ENCODE measurements at regions not wholly inside any gene's neighbourhood (a gene's known extent, or its start where the extent isn't known, plus 50 kb on each side); places are given as distances from the start of the nearest gene placed in this dataset.
"Not testable (repeated sequence)": the region's sequence is repeated elsewhere in the genome, so short reads cannot be mapped to it uniquely, and the experiment has no call there.

DNA sequence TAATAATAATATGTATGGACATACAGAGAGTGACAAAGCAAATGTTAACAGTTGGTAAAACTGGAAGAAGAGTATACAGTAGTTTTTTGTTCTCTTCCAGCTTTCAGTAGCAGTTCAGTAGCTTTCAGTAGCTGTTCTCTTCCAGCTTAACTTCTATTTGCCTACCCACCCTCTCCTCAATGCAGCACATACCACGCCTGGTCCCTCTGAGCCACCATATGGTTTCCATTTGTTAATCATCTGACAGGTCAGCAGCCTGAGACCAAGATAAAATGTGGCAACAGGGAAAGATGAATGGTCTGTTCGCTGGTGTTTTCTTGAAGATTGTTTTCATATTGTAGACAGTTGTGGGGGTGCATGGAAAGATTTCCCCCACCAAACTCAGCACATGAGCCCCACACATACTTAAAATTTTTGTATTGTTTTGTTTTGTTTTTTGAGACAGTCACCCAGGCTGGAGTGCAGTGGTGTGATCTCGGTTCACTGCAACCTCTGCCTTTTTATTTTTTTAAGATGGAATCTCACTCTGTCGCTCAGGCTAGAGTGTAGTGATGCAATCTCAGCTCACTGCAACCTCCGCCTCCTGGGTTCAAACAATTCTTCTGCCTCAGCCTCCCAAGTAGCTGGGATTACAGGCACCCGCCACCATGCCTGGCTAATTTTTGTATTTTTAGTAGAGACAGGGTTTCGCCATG, 56.8 kb downstream of the ATP6V0E2 start:
- not testable (repeated sequence) for DNase-seq (ENCODE audit: low read depth)

GRCh38 chr7:149933776-149934175, 60.0 kb downstream of the ATP6V0E2 start:
- not testable (repeated sequence) for DNase-seq (ENCODE audit: low read depth); H3K4me3 ChIP-seq (ENCODE audit: low read length)

More for the DNA sequence above, 56.8 kb downstream of the ATP6V0E2 start:
- not testable (repeated sequence) for H3K4me3 ChIP-seq (ENCODE audit: low read length)

- DNase-seq (ENCODE audit: low read depth); H3K4me3 ChIP-seq (ENCODE audit: low read length): not testable (repeated sequence)
These were observed 73.6 kb downstream of the ATP6V0E2 start for GRCh38 chr7:149947346-149947745.

DNA sequence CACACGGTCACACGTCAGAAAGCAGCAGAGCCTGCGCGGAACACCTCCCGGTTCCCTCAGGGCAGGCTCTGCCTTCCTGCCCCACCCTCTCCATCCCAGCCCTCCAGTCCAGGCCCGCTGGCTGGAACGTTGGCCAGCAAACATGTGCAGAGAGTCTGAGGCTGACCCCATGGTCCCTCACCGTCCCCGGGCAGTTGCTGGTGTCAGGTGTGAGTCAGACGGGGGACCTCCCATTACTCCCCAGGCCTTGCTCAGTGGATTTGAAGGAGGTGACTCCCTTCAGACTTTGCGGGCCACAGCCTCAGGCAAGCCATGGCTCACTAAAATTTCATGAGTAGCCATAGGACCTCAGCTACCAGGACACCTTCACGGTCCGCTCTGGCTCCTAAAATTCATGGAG, 74.7 kb downstream of the ATP6V0E2 start:
- DNase-seq (ENCODE audit: low read depth); H3K4me3 ChIP-seq (ENCODE audit: low read length): not testable (repeated sequence)

- H3K4me3 ChIP-seq (ENCODE audit: low read length); DNase-seq (ENCODE audit: low read depth): not testable (repeated sequence)
These were observed 76.3 kb downstream of the ATP6V0E2 start for GRCh38 chr7:149949863-149950577.

- DNase-seq (ENCODE audit: low read depth); H3K4me3 ChIP-seq (ENCODE audit: low read length): not testable (repeated sequence)
These were observed 76.8 kb downstream of the ATP6V0E2 start for GRCh38 chr7:149950578-149950924.

- not testable (repeated sequence) for DNase-seq (ENCODE audit: low read depth); H3K4me3 ChIP-seq (ENCODE audit: low read length)
These were observed 77.8 kb downstream of the ATP6V0E2 start for GRCh38 chr7:149951579-149951978.

DNA sequence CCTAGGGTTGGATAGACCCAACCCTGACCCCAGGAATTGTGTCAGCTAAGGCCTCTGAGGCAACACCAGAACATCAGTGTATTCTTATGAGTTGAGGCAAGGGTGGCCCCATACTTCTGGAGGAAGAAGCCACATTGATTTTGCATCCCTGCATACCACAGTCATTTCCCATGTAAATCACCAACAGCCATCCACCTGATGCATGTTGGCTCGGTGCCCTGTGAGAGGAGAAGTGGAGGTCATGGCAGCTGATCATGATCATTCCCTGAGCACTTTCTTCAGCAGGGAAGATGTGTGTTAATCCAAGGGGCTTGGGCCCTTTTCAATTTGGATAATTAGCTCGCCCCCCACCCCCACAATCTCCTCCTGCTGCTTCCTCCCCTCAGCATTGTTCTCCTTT, 85.1 kb downstream of the ATP6V0E2 start:
- not testable (repeated sequence) for DNase-seq (ENCODE audit: low read depth); H3K4me3 ChIP-seq (ENCODE audit: low read length)

- not testable (repeated sequence) for DNase-seq (ENCODE audit: low read depth)
These were observed 87.1 kb downstream of the ATP6V0E2 start for GRCh38 chr7:149960863-149961262.

DNA sequence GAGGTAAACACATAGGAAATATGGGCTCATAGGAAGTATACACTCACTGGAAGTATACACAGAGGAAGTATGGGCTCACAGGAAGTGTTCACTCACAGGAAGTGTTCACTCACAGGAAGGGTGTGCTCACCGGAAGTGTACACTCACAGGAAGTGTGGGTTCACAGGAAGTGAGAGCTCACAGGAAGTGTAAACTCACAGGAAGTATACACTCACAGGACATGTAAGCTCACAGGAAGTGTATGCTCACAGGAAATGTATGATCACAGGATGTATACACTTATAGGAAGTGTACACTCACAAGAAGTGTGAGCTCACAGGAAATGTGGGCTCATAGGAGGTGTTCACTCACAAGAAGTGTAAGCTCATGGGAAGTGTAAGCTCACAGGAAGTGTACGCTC, 88.1 kb downstream of the ATP6V0E2 start:
- DNase-seq (ENCODE audit: low read depth); H3K4me3 ChIP-seq (ENCODE audit: low read length): not testable (repeated sequence)

More at GRCh38 chr7:149960863-149961262, 87.1 kb downstream of the ATP6V0E2 start:
- not testable (repeated sequence) for H3K4me3 ChIP-seq (ENCODE audit: low read length)

- H3K4me3 ChIP-seq (ENCODE audit: low read length); DNase-seq (ENCODE audit: low read depth): not testable (repeated sequence)
These were observed 89.0 kb downstream of the ATP6V0E2 start for GRCh38 chr7:149962685-149963319.

- H3K4me3 ChIP-seq (ENCODE audit: low read length): not testable (repeated sequence)
These were observed 90.2 kb downstream of the ATP6V0E2 start for GRCh38 chr7:149963985-149964384.

GRCh38 chr7:149966444-149966843, 92.7 kb downstream of the ATP6V0E2 start:
- not testable (repeated sequence) for H3K4me3 ChIP-seq (ENCODE audit: low read length); DNase-seq (ENCODE audit: low read depth)

More at GRCh38 chr7:149963985-149964384, 90.2 kb downstream of the ATP6V0E2 start:
- not testable (repeated sequence) for DNase-seq (ENCODE audit: low read depth)

DNA sequence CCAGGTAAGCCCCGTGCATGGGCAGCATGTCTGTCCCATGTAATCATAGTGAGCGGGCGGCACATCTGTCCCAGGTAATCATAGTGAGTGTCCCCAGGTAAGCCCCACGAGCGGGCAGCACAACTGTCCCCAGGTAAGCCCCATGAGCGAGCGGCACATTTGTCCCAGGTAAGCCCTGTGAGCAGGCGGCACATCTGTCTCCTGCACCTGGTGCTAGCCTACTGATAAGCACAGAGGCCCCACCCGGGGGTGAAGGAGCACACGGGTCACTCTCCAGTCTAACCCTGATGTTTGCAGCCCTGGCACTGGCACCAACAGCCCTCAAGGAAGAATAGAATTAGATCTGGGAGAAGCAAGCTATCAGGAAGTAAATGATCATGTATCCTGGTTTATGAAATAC, 99.2 kb downstream of the ATP6V0E2 start:
- not testable (repeated sequence) for DNase-seq (ENCODE audit: low read depth); H3K4me3 ChIP-seq (ENCODE audit: low read length)

DNA sequence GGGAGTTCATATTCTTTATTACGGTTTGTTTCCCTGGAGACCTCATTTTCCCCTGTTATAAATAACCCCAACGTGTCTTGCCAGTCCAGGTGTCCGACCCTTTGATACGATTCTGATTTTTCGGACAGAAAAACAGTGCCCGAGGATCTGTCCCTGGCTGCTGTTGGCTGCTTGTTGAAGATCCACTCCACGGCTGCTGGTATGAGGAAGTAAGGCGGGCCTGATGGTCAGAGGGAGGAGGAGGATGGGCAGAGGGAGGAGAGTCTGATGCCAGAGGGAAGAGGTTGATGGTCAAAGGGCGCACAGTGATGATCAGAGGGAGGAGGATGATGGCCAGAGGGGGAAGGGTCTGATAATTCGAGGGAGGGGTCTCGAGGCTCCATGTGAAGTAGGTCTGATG, 99.9 kb downstream of the ATP6V0E2 start:
- not testable (repeated sequence) for H3K4me3 ChIP-seq (ENCODE audit: low read length); DNase-seq (ENCODE audit: low read depth)

GRCh38 chr7:149975608-149976007, 101.8 kb downstream of the ATP6V0E2 start:
- H3K4me3 ChIP-seq (ENCODE audit: low read length); DNase-seq (ENCODE audit: low read depth): not testable (repeated sequence)

DNA sequence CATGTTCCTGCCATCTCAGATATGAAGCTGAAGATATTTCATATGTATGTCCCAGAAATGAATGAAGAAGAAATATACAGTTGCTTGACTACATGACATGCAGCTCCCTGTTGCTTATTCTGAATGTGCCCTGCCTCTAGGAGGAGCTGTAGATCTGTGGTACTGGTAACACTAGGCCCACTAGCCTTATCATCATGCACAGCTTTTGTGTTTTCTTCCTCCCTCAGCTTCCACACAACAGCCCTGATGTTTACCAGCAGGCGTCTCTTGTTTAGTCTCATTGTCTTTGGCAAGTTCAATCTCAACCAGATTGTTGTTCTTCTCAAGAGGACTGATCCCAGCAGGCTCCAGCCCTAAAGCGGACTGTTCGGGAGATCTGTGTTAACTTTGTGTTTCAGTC, 104.8 kb downstream of the ATP6V0E2 start:
- not testable (repeated sequence) for DNase-seq (ENCODE audit: low read depth); H3K4me3 ChIP-seq (ENCODE audit: low read length)

DNA sequence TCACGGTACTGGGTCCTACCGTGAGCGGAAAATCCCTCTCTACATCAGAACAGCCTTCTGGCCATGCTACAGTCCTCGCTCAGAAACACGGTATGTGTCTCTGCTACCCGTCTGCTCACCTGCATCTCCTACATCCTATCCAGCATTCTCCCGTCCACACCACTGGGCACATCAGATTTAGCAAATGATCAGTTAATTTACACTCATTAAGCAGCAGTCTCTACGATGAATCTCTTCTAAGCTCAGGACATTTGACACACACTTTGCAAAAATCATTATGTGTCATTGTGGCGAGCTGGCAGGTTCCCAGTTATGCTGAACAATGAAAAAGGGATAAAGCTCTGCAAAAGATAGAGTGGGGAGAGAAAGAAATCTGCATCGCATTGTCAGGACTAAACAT, 105.2 kb downstream of the ATP6V0E2 start:
- DNase-seq (ENCODE audit: low read depth); H3K4me3 ChIP-seq (ENCODE audit: low read length): not testable (repeated sequence)

DNA sequence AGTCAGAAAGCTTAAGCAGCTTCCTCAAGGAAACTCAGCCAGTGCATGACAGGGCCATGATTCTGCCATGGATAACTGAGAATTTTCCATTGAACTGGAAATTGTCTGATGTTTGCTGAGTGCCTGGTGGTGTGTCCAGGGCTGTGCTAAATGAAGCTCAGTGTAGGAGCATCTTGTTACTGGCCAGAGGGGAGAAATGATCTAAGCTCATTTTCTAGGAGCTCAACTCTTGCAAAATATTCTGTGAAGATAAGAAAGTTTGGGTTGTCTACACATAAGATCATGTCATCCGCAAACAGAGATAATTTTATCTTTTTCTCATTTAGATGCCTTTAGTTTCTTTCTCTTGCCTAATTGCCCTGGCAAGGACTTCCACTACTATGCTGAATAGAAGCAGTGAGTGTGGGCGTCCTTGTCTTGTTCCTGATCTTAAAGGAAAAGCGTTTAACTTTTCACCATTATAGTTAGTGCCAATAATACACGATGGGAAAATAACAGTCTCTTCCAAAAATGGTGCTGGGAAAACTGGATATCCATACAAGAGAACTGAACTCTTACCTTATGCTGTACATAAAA, 108.9 kb downstream of the ATP6V0E2 start:
- not testable (repeated sequence) for DNase-seq (ENCODE audit: low read depth); H3K4me3 ChIP-seq (ENCODE audit: low read length)

DNA sequence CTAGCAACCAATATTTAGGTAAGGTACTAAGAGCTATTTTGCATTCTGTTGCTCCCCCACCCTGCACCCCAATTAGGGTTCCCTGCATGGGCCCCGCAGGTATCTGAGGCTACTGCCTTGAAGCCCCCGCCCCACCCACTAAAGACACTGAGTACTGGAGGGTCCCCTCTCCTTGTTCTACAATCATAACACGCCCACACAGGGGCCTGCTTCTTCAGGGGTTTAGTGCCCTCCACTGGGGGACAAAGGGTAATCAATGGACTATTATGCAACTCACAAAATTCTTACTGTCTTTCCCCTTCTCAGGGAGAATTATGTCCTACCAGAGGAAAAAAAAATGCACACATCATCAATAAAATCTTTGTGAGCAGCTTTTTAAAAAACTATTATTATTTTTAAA, 113.1 kb downstream of the ATP6V0E2 start:
- DNase-seq (ENCODE audit: low read depth); H3K4me3 ChIP-seq (ENCODE audit: low read length): not testable (repeated sequence)
